GM21526 (cell line): ENCODE measurements at regions not wholly inside any gene's neighbourhood (a gene's known extent, or its start where the extent isn't known, plus 50 kb on each side); places are given as distances from the start of the nearest gene placed in this dataset.

Experiments used
- ATAC-seq: cut with Tn5 transposase; IDR thresholded peaks from one replicate; pipeline ENCODE4 v1.9.1; 2021; ENCODE audit warnings: moderate library complexity; ENCODE audit not compliant: unreplicated experiment, low FRiP score

DNA sequence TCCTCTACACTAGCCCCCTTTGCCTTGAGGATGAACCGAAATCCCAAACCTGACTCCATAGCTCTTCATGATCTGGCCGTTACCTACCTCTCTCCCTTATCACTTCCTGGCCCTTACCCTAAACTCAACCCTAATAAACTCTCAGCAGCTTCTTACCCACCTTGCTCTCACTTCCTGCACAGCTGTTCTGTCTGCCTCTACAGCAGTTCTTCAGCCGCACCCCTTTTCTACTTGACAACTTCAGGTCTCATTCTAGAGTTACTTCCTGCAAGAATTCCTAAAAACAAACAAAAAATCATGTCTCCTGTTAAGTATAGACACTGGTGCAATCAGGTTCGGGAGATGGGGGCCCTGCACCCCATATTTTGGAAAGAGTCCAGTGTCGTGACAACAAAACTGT is 239.9 kb upstream of the CELF2 start:
- no peak for ATAC-seq

DNA sequence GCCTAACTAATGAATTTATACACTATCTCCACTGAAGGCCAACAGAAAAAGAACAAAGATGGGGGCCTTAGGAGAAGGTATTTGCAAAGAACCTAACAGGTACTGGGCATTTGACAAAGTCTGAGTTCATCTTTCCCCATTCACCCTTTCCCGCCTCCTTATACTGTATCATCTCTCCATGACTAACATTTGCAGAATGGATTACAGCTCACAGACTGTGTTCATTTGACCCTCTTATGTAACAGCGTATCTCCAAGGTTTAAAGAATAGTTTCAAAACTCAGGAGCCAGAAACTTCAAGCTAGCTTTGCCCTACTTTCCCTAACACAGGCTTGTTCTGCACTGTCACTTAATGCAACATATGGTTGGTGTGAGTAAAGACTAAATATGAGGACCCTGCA is 238.7 kb upstream of the CELF2 start:
- ATAC-seq: no peak

DNA sequence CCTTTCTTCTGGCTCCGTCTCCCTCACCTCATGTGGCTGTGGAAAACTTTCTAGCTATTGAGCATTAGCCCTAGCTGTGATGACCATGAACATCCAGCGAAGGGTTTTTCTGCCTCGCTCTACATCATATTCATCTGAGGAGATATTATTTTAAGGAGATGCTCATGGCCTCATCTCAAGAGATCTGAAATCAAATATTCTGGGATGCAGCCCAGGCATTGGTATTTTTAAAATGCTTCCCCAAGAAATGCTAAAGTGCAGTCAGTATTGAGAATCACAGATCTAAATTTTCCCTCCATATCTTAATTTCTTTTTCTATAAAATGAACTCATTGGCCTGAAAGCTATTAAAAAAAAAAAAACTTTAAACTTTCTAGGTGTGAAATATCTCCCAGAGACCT is 238.2 kb upstream of the CELF2 start:
- no peak for ATAC-seq

DNA sequence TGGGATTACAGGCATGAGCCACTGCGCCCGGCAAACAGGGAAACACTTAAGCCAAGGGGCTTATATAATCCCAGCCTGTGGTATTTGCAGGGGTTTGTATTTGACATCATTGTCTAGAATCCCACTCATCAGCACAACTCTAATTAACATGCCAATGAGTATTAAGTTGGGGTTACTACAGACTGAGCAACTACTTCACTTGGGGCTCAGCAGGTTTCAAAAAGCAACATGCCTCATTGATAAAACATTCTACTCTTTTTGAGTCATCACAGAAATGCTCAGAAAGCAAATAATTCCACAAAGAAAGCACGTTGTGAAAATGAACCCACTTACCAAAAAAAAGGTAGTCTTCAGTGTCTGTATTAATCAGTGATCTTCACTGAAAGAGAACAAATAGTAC is 236.9 kb upstream of the CELF2 start:
- no peak for ATAC-seq

DNA sequence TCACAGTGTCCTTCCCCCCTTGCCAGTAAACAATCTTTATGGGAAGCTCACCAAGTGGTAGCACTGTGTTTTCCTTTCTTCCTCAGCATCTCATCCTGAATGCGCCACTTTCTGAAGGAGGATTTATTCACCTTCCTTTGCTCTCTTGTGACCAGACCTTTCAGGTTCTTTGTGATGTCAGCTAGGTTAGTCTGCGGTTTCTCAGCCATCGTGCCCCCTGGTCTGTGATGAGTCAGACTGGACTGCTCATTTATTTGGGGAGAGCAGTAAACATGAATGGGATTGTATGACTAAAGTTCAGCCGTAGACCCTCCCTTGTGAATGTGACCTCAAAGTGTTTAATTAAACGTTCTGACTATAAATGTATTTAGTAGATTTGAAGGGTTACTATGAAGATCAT is 235.1 kb upstream of the CELF2 start:
- no peak for ATAC-seq

DNA sequence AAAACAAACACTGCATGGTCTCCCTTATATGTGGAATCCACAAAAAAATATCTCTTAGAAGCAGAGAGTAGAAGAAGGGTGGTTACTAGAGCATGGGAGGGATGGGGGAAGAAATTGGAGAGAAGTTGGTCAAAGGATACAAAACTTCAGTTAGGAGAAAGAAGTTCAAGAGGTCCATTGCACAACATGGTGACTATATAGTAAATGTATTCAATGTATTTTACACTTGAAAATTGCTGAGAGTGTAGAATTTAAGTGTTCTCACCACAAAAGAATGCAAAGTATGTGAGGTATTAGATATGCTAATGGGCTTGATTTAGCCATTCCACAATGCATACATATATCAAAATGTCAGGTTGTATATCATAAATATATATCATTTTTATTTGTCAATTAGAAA is 232.0 kb upstream of the CELF2 start:
- ATAC-seq: no peak

DNA sequence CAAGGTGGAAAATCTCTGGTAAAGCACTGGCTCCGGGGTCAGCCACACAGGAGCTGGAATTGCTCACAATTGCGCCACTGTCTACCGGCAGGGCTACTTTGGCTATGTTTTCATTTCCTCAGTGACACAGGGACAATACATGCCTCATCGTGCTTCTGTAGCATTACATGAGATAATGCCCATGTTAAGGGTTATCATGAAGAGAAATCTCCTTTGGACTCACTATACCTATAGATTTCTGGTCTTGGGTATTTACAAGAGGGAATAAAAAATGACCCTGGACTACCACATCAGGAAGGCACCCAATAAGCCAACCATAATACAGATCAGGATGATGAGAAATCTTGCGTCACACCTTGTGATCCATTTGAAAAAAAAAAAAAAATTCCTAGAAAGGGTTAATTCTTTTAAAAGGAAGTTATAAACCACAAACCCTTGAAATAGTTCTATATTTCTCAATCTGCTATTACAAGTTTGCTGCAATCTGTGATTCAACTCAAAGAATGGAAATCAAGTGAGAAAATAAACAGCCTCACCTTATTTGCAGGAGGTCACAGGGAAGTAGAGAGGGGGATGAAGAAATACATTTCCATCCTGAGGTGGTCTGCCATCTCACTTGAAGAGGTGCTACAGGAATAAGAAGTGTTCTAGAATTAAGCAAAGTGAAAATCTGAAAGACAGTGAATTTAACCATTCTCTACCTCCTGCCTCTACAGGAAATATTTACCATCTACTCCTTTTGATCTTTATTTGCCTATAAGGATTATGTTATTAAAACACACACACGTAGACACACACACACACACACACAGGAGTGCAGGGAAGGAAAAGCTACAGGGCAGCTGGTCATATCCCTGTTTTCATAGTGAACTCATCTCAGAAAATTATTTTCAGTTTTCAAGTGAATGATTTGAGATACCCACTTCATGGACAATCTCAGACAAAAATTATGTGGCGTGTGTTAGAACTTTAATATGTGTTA is 231.3 kb upstream of the CELF2 start:
- no peak for ATAC-seq

DNA sequence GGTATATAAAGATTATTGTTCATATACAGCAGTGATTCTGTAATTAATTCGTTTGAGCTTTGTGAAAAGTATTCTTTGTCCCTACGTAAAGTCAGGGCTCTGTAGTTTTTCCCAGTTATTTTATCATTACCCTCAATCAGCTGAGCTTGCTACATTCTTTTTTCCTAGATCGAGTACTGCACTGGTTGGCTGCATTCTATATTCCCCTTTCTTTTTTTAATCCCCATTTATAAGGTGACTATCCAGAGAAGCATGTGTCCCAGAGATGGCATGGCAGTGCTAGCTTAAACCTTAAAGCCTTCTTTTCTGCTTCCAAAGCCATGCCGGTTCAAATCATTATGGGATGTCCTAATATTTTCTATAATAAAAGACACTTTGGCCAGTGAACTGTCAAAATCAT is 230.1 kb upstream of the CELF2 start:
- ATAC-seq: no peak

DNA sequence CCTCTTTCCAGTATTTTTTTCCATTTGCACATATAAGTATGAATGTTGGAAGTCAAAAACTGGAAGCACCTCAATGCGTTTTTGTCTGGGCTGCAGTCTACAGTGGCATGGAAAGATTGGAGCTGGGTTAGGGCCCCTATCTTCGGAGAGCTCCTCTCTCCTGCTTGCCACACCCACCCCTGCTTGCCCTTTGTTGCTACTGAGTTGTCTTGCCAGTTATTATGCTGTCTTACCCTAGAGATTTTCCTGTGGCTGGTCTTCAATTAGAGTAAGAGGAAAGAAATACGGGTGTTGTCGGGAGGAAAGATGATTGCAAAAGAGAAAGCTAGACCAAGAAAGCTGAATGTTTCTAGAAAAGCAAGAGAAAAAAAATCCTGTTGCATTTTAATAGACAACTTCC is 228.9 kb upstream of the CELF2 start:
- ATAC-seq: no peak

DNA sequence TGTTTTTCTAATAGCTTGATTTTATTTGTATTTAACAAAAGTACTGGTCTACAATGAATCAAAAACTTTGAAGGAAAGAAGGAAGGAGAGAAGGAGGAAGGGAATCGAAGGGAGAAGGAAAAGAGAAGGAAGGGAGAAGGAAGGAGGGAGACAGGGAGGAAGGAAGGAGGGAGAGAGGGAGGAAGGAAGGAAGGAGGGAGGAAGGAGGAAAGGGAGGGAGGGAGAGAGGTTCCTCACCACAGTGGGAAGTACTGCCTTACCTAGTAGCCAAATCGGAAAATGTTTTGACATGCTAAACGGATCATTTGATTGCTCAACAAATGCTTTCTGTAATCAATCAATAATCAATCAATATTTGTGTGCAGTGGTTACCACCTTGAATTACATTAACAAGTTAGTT is 225.8 kb upstream of the CELF2 start:
- ATAC-seq: no peak

DNA sequence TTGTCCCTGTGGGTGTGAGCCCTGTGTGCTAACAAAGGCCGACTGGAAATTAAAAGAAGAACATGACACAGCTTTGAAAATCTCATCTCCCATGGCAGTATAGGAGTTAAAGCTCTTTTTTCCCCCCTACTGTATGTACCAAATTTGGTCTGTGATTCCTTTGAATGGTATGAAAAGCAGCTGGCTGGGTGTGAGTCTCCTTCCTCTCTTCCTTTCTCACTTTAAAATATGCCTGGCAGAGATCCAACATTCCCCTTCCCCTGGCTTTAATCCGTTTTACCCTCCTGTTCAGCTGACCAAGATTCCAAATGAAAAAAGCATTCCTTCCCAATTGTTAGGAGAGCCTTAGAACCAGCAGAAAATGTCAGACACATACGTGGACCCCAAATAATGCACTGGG is 225.0 kb upstream of the CELF2 start:
- ATAC-seq: no peak

DNA sequence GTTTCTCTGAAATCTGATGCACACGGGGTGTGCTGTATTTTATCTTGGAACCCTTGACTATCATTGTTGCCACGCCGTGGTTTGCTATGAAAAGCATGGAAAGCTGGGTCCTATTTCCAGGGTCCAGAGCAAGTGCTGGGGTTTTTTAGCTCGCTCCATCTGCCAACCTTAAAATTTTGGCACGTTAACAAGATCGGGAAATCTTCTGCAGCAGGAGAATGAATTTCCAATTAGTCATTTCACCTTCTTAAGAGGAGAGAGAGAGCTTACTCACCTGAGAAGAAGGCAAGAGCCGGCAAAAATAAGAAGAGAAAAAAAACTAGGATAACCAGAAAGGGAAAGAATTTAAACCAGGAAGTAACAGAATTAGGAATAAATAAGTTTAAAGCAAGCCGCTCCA is 223.6 kb upstream of the CELF2 start:
- no peak for ATAC-seq

DNA sequence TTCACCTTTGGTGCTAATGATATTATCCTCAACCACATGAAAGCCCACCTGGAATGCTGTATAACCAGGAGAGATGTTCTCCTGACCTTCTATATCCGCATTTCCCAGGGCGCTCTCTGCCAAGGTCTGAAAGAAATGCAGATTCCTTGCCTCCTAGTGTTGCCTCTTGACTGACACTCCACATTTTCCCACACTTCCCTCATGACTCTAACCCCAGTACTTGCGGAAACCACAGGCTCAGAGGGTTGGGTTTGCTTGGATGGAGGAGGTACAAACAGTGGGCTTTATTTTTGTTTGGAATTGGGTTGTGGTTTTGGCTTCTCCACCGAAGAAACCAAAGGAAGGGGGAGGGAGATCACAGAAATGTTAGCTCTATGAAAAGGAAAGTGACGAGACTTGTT is 222.9 kb upstream of the CELF2 start:
- ATAC-seq: no peak

DNA sequence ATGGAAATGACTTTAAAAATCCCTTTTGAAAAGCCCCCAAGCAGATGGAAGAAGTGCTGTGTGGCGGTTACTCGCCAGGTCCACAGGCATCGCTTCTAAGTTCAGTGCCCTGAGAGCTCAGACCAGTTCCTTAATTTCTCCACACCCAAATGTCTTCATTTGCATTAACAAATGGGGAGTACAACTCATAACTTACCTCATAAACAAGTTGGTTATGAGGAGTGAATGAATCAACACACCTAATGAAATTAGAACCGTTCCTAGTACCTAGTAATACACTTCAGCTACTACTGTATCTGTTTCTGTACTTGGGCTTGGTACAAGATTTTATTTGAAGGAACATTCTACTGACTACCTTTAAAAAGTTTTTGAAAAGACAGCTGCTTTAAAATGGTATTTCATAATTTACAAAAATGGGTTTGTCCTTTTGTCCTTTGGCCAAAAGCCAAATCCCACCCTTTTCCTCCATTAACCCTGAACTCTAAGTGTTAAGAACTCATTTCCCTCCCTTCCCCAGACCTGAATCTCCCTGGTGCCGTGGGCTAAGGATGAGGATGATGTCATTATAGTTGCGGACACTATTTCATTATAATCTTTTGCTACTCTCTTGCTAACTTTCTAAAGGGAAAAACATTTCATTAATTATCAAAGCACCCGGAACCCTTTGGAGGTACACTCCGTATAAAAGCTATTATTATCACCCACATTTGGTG is 221.5 kb upstream of the CELF2 start:
- ATAC-seq: no peak

DNA sequence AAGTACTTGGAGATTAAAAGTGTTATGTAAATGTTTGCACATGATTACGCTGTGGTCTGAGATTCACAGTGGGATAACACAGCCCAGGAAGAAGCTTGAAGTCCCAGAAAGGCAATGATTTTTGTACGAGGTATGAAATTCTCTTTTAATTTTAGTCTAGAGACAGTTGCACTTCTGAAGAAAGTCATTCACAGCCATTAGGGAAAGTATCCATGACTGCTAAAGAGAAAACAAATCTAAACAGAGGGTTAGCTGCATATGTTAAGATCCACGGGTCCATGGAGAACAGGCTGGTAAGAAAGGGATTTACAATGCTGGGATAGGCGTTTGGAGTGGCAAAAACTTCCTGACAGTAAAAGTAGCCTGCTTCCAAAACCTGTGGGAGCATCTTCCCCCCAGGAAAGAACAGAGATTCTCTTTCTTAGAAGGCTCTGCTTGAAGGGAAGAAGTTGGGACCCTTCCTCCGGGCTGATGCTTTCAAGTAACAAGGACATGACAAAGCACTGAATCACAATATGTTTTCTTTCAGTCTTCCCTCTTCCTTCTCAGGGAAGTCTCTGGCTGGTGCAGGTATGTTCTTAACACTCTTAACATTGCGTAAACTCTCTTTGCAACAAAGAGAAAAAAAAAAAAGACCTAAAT is 220.8 kb upstream of the CELF2 start:
- ATAC-seq: no peak

DNA sequence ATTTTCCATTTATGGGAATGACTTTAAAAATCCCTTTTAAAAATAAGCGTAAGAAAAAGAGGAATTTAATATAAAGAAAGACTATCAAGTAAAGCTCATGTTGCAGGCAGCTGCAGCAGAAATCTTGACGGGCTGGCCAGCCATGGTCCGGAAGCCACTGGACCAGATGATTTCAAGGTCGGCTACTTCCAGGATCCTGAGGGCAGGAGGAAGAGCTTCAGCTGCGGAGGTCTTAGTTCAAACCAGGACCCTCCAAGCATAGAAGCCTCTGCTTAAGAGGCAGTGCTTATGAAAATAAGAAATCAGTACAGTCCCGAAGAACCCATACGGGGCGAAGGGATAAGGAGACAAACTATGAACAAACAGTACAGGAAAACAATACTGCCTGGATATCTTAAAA is 220.2 kb upstream of the CELF2 start:
- ATAC-seq: no peak

DNA sequence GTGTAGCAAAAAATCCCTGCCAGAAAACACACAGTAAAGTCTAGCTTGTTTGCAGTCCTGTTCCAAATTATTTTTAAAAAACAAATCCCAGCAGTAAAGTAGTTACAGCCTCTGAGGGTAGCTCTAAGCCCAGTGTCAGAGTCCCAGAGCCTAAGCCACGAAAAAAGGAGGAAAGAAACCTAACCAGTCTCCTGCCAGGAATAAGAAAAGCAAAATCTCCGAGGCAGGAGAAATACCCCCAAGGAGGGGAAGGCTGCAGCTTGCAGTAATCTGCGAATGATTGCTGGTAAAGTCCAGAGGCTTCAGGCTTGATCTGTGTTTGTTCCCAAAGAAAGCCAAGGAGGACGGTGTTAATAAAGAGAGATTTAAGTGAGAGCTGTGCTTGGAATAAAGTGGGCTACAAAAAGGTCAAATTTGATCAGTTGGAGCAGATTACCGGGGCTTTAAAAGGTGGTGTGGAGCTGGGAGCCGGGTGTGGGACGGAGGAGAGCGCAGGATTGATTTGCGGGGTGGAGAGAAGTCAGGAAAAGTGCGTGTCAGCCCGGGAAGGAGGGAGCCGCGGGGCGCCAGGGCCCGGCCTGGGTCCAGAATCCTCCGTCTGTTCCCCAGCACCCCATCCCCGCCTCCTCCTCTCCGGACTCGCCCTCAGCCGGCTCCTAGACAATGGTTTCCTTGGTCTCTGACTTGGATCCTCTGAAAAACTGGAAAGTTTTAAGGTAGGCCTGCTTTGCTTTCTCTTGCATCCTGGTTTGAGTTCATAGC is 219.4 kb upstream of the CELF2 start:
- ATAC-seq: no peak

DNA sequence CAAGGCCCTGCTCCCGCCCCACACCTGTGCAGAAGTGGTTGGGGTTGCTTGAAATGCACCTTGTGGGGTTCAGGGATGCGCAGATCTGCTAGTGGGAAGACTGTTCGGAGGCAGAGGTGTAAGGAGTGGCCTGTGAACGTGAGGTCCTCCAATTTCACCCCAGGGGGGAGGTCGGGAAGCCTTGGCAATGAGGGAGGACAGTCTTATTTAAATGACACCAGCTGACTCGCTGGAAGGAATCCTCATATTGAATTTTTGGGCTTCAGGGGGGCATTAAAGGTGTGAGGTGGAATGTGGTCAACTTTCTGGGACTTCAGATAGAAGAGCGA is 218.8 kb upstream of the CELF2 start:
- no peak for ATAC-seq

DNA sequence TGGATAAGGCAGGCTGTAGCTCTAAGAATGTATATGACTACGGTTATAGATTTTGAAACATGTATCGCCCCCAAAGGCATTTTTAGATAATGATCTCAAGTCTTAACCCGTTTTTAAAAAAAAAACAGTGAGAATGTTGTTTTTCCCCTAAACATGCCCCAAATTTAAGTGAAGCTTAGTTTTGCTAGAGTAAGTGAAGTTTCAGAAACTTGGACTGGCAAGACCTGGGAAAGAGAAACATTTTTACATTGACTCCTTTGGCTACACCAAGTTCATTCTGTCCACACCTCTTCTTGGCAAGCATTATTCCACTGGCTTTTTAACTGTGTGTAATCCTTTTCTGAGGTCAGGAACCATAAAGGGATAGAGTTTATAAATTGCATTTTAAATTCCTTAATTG is 216.7 kb upstream of the CELF2 start:
- no peak for ATAC-seq

DNA sequence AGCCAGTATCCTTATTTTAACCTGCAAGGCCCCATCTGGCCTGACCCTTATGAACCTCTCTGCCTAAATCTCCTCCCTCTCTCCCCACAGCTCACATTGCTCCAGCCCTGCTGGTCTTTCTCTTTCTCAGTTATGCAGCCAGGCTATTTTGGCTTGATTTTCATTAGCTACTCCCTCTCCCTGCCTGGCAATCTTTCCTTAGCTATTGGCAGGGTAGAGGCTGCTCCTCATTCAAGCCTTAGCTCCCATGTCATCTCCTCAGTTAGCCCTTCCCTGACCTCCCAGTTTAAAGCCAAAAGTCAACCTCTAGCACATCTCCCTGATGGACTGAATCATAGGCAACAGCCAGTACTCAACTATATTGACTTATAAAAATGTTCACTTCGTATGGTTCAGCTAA is 214.4 kb upstream of the CELF2 start:
- ATAC-seq: no peak

DNA sequence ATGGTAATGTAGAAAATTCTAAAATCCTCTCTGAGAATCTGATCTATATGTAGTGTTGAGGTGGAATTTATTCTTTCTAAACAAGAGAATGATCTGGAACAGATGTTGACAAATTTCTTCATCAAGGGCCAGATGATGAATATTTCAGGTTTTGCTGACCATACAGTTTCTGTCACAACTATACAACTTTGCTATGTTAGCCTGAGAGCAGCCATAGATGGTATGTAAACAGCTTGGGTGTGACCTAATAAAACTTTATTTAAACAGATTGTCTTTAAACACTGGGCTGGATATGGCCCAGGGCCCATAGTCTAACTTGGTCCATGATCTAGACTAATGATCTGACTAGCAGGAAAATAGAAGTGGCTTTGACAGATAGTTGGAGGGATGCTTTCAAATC is 213.6 kb upstream of the CELF2 start:
- no peak for ATAC-seq
